DOHH2 (cell line): ENCODE measurements at regions not wholly inside any gene's neighbourhood (a gene's known extent, or its start where the extent isn't known, plus 50 kb on each side); places are given as distances from the start of the nearest gene placed in this dataset.

Experiments used
- H3F3A ChIP-seq: fragments of 200-600 bp; sonication (generic), shearing (Covaris generic); 2 replicates; pipeline ENCODE4 v1.6.0; 2016; ENCODE audit warnings: antibody characterized with exemption, mild to moderate bottlenecking; ENCODE audit not compliant: control insufficient read depth, insufficient read depth
- H3K27ac ChIP-seq: fragments of 200-600 bp; sonication (generic); 2 replicates; pipeline ENCODE4 v1.5.1; 2014; ENCODE audit warnings: low read depth, mild to moderate bottlenecking, low read length, moderate library complexity
- H3K27me3 ChIP-seq: fragments of 200-600 bp; sonication (generic); 2 replicates; pipeline ENCODE4 v1.6.1; 2014; ENCODE audit warnings: mild to moderate bottlenecking, low read length, mixed read lengths; ENCODE audit not compliant: control insufficient read depth
- H3K36me3 ChIP-seq: fragments of 200-600 bp; sonication (generic); 2 replicates; pipeline ENCODE4 v1.6.1; 2014; ENCODE audit warnings: mild to moderate bottlenecking, low read length, moderate library complexity, mixed read lengths; ENCODE audit not compliant: control insufficient read depth
- H3K4me1 ChIP-seq: fragments of 200-600 bp; sonication (generic); 2 replicates; pipeline ENCODE4 v1.6.1; 2014; ENCODE audit warnings: mild to moderate bottlenecking, low read length, mixed read lengths; ENCODE audit not compliant: control insufficient read depth
- H3K4me2 ChIP-seq: fragments of 200-600 bp; sonication (generic); 2 replicates; pipeline ENCODE4 v1.6.0; 2014; ENCODE audit warnings: mild to moderate bottlenecking, low read length, moderate library complexity
- H3K4me3 ChIP-seq: fragments of 200-600 bp; sonication (generic); 2 replicates; pipeline ENCODE4 v1.5.1; 2014; ENCODE audit warnings: mild to moderate bottlenecking, low read length, mixed read lengths
- H3K79me2 ChIP-seq: fragments of 200-600 bp; sonication (generic); 2 replicates; pipeline ENCODE4 v1.6.1; 2014; ENCODE audit warnings: mild to moderate bottlenecking, low read length, mixed read lengths; ENCODE audit not compliant: control insufficient read depth
- H3K9me2 ChIP-seq: fragments of 200-600 bp; sonication (generic); replicated peaks from 2 replicates; pipeline ENCODE4 v1.6.1; 2014; ENCODE audit warnings: mild to moderate bottlenecking, low read length, mixed read lengths; ENCODE audit not compliant: control insufficient read depth
- H3K9me3 ChIP-seq: fragments of 200-600 bp; sonication (generic); 2 replicates; pipeline ENCODE4 v1.6.1; 2014; ENCODE audit warnings: antibody characterized with exemption, low read length, mixed read lengths; ENCODE audit not compliant: control insufficient read depth, insufficient read depth
- H4K20me1 ChIP-seq: fragments of 200-600 bp; sonication (generic); 2 replicates; pipeline ENCODE4 v1.6.0; 2014; ENCODE audit warnings: low read depth, mild to moderate bottlenecking, antibody characterized with exemption, low read length, moderate library complexity; ENCODE audit not compliant: control insufficient read depth, insufficient read depth
- EZH2phosphoT487 ChIP-seq: fragments of 200-600 bp; sonication (generic); IDR thresholded peaks from 2 replicates; pipeline ENCODE4 v1.6.1; 2017; ENCODE audit warnings: borderline replicate concordance, mild to moderate bottlenecking, antibody characterized with exemption, low read length, moderate library complexity, mixed read lengths
- TF ChIP-seq, protein P1 (sequence below): fragments of 200-600 bp; sonication (generic); IDR thresholded peaks from one replicate; pipeline ENCODE4 v1.5.1; 2014; ENCODE audit warnings: antibody characterized with exemption, mild to moderate bottlenecking, low read depth, low read length; ENCODE audit not compliant: poor library complexity, severe bottlenecking

DNA sequence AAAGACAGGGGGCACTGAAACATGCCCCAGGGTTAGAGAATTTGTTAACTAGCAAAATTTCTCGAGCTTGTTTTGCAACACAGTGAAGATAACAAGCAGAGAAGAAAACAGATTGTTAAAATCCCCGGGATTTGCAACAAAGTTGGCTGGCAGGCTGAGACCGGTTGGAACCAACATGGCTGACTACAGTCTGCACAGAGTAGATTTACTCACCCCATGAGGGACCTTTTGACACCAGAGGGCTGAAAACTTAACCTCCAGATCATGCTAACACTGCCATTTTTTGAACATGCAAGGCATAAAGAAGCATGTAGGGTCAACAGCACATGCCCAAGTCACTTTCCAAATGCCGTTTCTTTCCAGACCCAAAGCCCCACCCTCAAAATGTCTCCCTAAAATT lies 95.2 kb upstream of the TMEM26 start:
- Histone ChIP-seq H3F3A (no peaks in the 10 kb centered on the region), H3K4me1 (no peaks in the 10 kb centered on the region)

DNA sequence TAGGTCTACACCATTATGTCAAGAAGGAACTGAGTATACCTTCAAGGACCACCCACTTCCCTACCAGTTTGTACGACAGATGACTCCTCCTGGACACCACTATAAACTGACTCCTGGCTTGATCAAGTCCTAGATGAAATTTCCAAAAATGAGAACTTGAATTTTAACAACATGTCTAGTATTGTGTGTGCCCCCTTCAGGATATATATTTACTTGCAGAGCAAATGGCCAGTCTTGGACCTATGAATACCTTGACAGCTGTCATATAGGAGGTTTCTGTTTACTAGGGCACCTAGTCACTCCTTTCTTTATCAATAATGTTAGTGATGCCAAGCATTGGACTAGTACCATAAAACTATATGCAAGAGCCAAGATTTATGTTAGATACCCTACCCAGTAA lies 94.1 kb upstream of the TMEM26 start:
- no peak overlapping the region for H3K27ac ChIP-seq
- TF ChIP-seq EZH2phosphoT487 = no peak
- TF ChIP-seq, protein P1, sequence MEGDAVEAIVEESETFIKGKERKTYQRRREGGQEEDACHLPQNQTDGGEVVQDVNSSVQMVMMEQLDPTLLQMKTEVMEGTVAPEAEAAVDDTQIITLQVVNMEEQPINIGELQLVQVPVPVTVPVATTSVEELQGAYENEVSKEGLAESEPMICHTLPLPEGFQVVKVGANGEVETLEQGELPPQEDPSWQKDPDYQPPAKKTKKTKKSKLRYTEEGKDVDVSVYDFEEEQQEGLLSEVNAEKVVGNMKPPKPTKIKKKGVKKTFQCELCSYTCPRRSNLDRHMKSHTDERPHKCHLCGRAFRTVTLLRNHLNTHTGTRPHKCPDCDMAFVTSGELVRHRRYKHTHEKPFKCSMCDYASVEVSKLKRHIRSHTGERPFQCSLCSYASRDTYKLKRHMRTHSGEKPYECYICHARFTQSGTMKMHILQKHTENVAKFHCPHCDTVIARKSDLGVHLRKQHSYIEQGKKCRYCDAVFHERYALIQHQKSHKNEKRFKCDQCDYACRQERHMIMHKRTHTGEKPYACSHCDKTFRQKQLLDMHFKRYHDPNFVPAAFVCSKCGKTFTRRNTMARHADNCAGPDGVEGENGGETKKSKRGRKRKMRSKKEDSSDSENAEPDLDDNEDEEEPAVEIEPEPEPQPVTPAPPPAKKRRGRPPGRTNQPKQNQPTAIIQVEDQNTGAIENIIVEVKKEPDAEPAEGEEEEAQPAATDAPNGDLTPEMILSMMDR = no peak
- no peaks in the 10 kb centered on the region for H3K27me3 ChIP-seq
- H3K9me3 ChIP-seq = no peaks in the 10 kb centered on the region
- H3K36me3 ChIP-seq = no peaks in the 10 kb centered on the region
- H4K20me1 ChIP-seq = no peaks in the 10 kb centered on the region
- no peaks in the 10 kb centered on the region for H3K79me2 ChIP-seq
- H3K4me1 ChIP-seq = no peaks in the 10 kb centered on the region
- no peaks in the 10 kb centered on the region for H3F3A ChIP-seq
- H3K4me3 ChIP-seq = no peak overlapping the region
- H3K9me2 ChIP-seq = no peaks in the 10 kb centered on the region
- no peak overlapping the region for H3K4me2 ChIP-seq

More for the DNA sequence above, 95.2 kb upstream of the TMEM26 start:
- H3K27ac ChIP-seq = no peak overlapping the region
- H3K4me3 ChIP-seq = no peak overlapping the region
- no peaks in the 10 kb centered on the region for H4K20me1 ChIP-seq
- H3K9me3 ChIP-seq = no peaks in the 10 kb centered on the region
- no peak overlapping the region for H3K4me2 ChIP-seq
- no peaks in the 10 kb centered on the region for H3K36me3 ChIP-seq
- no peaks in the 10 kb centered on the region for H3K27me3 ChIP-seq
- H3K9me2 ChIP-seq = no peaks in the 10 kb centered on the region
- no peak for TF ChIP-seq EZH2phosphoT487
- TF ChIP-seq, protein P1 = no peak
- H3K79me2 ChIP-seq = no peaks in the 10 kb centered on the region

DNA sequence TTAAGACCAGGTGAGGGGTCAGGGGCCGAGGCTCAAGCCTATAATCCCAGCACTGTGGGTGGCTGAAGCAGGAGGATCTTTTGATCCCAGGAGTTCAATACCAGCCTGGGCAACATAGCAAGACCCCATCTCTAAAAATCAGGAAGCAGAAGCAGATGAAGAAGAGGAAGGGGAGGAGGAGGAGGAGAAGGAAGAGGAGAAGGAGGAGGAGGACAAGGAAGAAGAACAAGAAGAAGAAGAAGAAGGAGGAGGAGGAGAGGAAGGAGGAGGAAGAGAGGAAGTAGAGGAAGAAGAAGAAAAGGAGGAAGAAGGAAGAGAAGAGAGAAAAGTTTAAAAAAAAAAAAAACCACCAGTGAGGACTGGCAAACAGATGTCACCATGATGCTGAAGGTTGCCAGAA lies 92.0 kb upstream of the TMEM26 start:
- no peaks in the 10 kb centered on the region for H3K9me3 ChIP-seq
- no peaks in the 10 kb centered on the region for H3F3A ChIP-seq
- H3K4me2 ChIP-seq = no peak overlapping the region
- no peak overlapping the region for H3K4me3 ChIP-seq
- no peaks in the 10 kb centered on the region for H3K36me3 ChIP-seq
- H3K4me1 ChIP-seq = no peaks in the 10 kb centered on the region
- no peaks in the 10 kb centered on the region for H3K9me2 ChIP-seq
- no peaks in the 10 kb centered on the region for H3K79me2 ChIP-seq
- no peaks in the 10 kb centered on the region for H4K20me1 ChIP-seq
- H3K27me3 ChIP-seq = no peaks in the 10 kb centered on the region
- no peak overlapping the region for H3K27ac ChIP-seq
- TF ChIP-seq EZH2phosphoT487 = no peak
- TF ChIP-seq, protein P1 = no peak

DNA sequence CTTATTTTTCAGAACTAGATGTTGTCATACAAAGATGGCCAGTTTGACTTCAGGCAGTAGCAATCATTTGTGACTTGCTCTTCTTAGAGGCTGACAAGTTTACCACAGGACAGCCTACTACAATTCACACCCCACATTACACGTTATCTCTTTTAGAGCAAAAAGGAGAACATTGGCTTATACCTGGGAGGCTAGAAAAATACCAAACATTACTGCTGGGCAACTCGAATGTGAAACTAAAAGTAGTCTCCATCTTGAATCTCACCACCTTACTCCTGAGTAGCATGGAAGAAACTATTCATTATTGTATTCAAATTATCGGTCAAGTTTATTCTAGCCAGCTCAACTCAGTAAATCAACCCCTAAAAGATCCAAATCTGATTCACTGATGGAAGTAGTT lies 90.7 kb upstream of the TMEM26 start:
- Histone ChIP-seq H4K20me1 (no peaks in the 10 kb centered on the region), H3K79me2 (no peaks in the 10 kb centered on the region), H3K9me2 (no peaks in the 10 kb centered on the region), H3F3A (no peaks in the 10 kb centered on the region), H3K27ac (no peak overlapping the region), H3K27me3 (no peaks in the 10 kb centered on the region), H3K4me2 (no peak overlapping the region), H3K36me3 (no peaks in the 10 kb centered on the region), H3K9me3 (no peaks in the 10 kb centered on the region), H3K4me1 (no peaks in the 10 kb centered on the region), H3K4me3 (no peak overlapping the region)
- TF ChIP-seq EZH2phosphoT487 = no peak
- TF ChIP-seq, protein P1 = no peak
